NCI-H82 treated with DMSO at 0.1 percent for 48 hours (cell line): ENCODE measurements at regions not wholly inside any gene's neighbourhood (a gene's known extent, or its start where the extent isn't known, plus 50 kb on each side); places are given as distances from the start of the nearest gene placed in this dataset.

ENCODE experiments used
- DNase-seq: peaks from one replicate; lab custom pipeline; 2025; ENCODE audit not compliant: unreplicated experiment; lab: John Stamatoyannopoulos, UW

DNA sequence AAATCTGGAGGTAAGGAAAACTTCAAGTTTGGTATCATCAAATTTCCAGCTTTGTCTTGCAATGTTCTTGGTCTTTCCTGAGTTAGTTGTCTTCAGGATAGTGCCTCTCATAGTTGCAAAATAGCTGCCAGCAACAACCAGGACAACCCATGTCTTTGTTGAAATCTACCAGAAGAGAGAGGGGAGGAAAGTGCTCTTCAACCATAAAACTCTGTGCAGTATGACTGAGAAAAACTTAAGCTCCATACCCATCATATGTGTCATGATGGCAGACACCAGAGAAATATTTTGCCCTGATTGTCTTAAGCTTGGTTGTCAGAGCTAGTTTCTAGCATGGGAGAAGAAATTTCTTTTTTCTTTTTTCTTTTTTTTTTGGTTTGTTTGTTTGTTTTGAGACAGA, 103.3 kb downstream of the SPRY2 start:
- DNase-seq = no peak

DNA sequence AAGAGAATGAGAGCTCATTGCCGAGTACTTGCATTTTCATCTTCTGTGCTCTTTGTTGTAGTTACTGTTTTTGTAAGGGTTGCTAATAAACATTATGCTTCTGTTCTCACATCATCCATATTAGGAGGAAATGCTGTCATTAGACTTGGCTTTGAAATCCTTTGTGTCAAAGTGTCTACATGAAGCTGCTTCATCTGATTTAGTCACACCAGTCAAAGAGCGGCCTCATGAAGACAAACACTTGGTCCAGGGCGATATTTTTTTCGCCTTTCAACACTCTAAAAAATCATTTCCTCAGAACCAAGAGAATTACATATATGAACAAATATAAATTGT, 105.0 kb downstream of the SPRY2 start:
- DNase-seq = no peak

DNA sequence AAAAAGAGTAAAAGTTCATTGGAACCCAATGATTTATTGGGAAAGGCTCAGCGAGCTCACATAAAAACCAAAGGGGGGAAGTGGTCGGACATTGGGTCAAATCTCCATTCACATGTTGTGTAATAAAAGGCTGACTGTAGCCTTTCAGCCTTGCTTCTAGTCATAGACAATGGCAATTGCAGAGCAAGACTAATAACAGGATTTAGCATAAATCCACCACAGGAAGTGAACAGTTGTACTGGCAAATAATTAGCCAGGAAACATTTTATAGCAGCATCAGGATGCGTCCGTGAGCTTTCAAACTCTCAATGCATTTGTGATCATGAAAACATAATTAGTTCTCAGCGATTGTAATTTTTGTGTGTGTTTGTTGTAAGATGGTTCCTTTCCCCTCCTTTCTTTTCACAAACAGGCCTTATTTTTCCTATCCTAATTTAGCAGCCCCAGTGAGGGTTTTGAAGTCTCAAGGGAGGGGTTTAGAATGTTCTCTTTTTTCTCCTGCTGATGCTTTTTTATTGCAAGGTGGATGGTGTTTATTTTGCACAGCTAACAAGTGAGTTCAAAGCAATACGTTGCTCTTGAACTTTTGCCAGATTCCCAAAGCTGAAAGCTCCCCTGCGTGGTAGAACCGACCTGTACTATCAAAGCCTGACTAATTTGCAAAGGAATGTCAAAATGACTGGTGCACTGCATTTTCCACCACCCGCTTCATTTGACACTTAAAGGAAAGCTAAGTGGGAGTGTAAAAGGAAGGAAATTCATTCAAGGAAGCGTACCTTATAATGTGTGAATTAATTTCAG, 105.6 kb downstream of the SPRY2 start:
- DNase-seq = no peak

DNA sequence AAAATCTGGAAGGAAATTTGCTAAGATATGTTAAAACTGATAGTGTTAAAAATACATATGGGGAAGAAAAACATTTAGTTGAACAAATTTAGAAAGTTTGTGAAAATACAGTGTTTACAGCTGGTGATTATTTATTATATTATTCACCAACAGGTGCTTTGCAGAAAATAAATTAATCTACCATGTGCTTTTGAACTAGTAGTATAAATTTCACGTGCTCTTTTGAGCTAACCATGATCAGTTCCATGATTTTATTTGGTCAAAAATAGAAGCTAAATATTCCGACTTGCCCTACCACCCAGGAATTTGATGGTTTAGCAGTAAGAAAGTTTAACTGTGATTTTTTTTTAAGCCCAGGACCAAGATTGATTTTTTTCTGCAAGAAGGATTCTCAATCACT, 113.3 kb downstream of the SPRY2 start:
- DNase-seq = no peak

DNA sequence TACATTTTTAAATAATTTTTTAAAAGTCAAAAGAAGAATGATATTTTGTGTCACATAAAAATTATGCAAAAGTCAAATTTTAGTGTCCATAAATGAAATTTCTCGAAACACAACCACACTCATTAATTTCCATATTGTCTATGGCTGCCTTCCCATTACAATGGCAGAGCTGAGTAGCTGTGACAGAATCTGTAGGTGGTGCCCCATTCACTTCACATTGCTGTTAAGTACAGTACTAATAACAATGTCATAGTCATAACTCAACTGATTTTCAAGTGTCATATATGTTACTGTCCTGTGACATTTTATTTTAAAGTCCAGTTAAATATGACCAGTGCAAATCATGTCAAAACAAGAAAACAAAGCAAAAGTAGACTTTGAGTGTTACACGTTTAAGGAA, 114.3 kb downstream of the SPRY2 start:
- DNase-seq = no peak

DNA sequence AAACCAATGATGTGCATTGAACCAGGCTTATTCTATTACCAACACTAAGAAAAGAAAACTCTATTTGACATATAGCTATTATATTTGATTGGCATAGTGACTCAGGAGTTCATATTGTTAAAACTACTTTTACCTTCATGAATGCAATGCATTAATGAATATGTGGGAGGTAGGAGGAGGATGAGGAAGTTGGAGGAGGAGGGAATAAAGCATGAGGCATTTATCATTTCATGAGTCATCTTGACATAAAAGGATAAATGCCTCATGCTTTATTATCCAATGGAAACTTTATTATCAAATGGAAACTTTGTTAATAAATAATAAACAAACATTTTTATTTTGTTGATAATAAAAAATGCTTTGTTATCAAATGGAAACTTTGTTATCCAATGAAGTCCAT, 116.5 kb downstream of the SPRY2 start:
- DNase-seq = no peak

DNA sequence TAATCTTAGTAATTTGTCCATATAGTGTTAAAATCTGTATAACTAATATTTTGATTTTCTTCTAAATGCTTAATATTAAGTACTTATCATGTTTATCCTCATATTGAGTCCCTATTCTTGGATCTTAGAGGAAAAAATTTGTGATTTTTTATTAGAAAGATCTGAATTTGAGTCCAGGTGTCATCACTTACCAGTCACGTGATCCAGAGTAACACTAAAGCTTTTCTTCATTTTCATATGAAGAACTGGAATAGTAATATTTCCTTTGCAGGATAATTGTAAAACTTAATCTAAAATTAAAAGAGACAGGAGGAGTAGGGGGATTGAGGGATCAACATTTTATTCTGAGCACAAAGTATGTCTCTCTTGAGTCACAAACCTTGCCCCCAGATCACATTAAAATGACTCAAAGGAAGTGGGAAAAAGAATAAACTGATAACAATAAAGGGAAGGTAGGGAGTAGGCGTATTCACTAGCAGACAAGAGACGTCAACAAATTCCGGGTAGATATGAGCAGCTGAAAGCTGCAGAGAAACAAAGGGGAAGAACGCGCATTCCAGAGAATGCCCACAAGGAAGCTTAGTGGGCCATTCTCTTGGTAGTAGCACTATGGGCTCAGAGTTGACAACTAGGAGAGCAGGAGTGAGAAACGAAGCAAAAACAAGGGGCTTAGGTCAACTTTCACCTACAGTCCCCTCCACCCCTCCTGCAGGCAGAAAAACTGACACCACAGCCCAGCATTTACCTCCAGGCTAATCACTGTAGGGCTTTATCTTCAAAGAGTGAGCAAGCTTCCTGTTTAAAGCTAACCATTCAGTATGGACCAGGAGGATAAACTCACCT, 123.1 kb downstream of the SPRY2 start:
- DNase-seq = no peak

DNA sequence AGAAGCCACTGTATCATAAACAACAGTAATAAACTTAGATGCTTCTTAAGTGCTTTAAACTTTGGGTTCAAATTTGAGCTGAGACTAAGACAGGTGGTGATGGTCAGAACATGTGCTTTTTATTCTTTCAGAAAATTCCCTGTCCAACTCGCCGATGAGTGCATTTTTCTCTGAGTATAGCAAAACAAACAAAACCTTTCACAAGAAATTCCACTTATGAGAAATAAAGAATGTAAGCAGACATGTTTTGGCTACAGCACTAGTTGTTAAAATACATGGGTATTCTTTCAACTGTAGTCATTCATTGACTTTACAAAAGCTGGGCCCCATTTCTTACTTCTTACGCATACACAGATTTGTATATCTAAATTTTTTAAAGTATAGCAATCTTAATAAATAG, 125.6 kb downstream of the SPRY2 start:
- no peak for DNase-seq

DNA sequence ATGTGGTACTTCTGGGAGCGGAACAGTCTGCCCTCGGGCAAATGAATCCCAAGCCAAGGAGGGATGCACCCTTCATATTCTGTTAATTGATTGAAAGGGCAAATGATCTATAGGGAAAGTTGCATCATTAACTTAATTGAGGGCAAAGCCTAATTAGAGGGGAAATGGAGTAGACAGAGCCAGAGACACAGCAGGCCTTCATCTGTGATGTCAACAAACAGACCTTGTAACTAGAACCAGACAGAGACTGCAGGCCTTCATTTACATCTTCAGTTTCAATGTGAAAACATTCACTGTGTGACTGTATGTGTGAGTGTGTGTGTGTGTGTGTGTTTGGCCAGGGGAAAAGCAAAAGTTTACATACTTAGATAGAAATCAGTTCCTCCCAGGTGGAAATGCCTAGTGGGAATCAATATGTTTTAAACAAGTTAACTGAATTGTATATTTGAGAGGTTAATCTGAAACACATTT, 126.4 kb downstream of the SPRY2 start:
- DNase-seq = no peak

DNA sequence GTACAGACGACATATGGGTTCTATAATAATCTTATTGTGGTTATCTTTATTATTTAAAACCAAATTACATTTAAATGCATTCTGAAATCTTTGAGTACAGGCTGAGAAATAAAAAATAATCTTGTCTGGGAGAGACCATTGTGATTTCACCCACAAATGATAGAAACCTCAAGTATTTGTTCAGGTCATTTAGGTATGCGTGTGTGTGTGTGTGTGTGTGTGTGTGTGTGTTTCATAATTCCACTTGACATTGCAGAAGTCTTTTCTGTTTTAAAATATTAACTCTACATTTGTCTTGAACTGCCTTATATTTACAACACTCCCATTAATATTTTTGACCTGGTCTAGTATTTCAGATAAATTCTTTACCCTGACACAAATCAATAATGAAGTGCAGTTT, 126.9 kb downstream of the SPRY2 start:
- no peak for DNase-seq

DNA sequence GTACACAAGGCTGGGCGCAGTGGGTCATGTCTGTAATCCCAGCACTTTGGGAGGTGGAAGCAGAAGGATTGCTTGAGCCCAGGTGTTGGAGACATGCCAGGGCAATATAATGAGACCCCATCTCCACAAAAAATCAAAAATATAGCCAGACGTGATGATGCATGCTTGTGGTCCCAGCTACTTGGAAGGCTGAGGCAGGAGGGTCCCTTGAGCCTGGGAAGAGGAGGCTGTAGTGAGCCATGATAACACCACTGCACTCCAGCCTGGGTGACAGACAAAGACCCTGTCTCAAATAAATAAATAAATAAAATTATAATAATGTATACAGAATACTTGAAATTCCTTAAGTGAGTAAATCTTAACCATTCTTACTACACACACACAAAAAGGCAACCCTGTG, 127.7 kb downstream of the SPRY2 start:
- no peak for DNase-seq

DNA sequence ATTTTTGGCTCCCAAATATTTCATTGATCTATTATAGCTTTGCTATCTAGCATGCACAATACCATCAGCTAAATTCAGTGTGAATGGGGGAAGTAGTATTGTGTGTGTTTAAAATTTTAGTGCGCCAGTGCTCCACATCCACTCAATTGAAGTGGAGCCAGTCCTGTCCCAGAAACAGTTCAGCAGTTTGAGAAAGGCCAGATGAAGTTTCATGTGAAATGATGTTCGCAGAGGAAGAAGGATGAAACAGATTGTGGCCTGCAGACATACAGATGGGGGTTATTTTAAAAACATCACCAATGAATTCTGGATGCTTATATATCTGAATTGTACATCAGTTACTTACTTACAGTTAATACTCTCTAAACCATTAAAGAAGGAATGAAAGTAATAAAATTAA, 129.4 kb downstream of the SPRY2 start:
- DNase-seq = no peak

DNA sequence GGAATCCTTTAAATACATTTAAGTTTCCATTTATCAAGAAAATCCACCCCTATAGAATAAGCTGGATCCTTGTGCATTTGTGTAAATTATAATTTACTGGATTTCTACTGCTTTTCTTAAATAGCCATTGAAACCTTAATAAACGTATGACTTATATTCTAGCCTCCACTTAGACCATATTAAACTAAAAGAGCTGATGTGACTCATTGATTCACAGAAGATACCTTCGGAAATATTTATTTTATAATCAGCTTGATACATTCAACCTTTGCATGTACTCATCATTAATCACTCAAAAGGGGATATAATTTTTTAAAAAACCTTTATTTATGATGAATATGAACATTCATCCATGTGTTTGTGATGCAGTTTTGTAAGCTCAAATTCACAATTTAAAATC, 136.3 kb downstream of the SPRY2 start:
- no peak for DNase-seq

DNA sequence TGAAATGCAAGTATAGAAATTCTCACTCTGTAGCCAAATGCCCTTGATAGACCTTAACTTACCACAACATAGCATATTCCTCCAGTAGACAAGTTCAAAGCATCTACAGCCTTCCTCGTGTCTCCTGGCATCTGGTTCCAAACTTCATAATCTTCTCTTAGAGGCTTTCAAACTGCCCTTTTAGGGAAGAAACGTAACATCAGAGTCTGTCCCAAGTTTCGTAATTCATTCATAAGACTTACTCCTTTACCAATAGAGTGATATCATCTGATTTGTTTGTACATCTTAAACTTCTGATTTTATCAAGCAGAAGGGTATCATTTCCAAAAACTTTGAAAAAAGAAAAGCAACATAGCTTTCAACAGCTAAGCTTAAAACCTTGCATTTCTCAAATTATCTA, 137.4 kb downstream of the SPRY2 start:
- no peak for DNase-seq

DNA sequence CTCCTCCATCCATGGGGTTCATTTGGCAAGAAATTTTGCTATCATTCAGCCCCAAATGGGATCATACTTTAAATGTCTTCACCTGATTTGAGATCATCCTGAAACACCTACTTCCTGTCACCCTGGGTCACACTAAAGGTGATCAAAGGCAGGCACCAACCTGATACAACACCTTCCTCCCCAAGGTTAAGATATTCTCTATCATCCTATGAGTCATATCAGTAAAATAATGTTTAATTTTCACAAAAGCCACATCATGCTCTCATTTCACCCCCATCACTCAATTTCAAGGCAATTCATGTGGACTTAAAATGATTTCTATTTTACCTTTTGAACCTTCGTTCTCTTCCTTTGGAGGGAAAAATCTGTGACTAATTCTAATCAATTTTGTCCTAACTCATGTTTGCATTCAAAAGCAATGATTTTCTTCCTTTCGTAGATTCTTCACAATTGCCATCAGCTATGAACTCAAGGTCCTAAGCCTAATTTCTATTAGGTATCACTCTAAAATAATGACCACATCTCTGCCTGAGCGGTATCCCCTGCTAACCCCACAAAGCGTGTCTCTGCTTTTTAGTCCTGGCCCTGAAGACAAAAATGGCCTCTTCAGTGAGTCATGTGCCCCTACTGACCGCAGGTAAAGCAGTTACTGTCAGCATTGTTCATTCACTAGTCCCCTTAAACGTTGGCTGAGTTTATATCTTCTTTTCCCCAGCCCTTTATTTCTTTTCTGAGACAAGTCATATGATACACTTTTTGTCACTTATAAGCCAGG, 139.0 kb downstream of the SPRY2 start:
- DNase-seq = no peak

DNA sequence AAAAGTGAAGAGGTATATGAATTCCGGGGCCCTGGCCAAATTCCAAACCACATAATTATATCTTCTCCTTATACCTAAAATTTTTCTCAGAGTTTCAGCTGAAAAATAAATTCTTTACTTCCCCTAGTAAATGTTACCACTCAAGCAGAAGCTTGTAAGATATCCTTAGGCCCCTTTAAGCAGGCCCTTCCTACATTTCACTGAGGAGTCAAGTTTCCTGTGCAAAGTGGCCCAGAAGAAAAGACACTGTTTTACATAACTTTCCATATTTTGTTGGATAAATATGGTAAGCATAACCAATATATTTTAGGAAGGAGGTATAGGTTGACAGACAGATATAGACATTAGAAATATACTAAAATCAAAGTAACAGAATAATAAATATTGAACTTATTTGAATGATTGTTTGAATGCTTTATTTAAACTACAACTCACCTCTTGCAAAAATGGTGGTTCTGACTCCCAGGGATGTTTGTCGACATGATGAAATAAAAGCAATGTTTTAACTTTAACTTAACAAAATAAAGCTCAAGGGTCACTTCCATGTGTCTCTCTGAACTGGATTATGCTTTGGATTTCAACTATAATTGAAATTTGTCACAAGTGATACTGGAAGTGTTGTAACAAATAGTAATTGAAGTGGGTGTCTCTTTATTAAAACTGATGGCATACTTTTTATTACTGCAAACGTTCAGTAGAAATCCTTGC, 141.2 kb downstream of the SPRY2 start:
- DNase-seq = no peak

DNA sequence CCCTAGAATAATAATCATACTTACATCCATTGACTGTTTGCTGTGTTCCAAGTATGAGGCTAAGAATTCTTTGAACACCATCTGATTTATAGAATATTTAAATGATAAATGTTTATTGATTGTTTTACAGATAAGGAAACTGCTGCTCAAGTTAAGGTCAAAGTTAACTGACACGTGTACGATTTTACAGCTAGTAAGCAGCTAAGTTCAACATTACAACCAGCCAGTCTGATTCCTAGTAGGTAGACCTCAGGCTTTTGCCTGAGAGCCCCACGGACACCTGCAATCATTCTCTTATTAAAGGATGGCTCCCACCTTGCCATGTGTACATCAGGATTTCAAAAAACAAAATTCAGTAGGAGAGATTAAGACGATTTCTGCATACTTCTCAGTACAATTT, 141.9 kb downstream of the SPRY2 start:
- DNase-seq = no peak

DNA sequence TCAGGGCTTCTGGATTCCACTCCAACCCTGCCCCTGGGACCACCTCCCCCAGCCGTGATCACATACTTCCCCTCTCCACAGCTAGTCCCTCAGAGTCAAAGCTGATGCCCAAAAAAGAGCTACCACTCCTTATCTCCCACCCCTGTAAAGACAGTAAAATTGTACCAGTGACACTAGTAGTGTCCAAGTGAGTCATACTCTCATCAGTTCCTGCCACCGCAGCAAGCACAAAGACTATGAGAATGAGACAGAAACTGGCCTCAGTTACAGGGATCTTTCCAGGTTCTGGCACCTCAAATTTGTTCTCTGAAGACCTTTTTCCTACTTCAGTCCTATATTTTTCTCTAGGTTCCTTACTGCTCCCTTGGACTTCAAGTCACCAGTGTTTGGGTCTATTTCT, 144.2 kb downstream of the SPRY2 start:
- DNase-seq = no peak

DNA sequence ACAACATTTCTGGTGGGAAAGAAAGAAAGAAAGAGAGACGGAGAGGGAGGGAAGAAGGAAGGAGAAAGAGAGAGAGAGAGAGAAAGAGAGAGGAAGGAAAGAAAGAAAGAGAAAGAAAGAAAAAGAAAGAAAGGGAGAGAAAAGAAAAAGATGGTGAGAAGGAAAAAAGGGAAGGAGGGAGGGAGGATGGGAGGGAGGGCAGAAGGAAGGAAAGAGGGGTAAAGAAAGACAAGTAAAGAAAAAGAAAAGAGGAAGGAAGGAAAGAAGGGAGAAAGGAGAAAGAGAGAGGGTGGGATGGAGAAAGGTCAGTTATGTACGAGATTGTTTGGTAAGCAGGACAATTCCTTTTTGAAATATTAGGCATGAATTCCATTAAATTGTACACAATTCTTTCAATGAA, 145.3 kb downstream of the SPRY2 start:
- DNase-seq = no peak

DNA sequence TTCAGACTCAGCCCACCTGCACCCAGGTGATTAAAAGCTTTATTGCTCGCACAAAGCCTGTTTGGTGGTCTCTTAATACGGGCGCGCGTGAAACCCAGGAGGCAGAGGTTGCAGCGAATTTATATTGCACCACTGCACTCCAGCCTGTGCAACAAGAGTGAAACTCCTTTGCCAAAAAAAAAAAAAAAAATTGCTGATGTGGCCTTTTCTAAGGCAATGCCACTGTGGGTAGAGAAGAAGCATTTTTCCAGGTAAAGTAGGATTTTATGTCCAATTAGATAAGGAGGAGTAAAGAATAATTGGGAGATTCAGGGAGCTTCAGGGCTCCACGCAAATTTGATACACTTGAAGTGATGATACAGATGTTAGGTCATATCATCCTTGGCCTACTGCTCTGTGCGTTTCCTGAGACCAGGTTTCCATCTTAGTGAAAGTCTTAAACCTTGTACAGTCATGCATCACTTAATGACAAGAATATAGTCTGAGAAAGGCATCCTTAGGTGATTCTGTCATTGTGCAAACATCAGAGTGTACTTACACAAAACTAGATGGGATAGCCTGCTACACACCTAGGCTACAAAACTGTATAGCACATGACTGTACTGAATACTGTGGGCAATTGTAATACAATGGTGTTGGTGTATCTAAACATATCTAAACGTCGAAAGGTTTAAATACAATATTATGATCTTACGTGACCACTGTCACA, 150.9 kb downstream of the SPRY2 start:
- DNase-seq = no peak
